ENCODE measurements at regions not wholly inside any gene's neighbourhood (a gene's known extent, or its start where the extent isn't known, plus 50 kb on each side); places are given as distances from the start of the nearest gene placed in this dataset.

GRCh38 chr20:22794200-22794599 is 209.8 kb upstream of the FOXA2 start:
- no peaks in the 10 kb centered on the region for H3K9me3 ChIP-seq
- H3K4me1 ChIP-seq, result no peaks in the 10 kb centered on the region
- no peak for ATAC-seq
- no peaks in the 10 kb centered on the region for H3K27me3 ChIP-seq (ENCODE audit: insufficient read depth in 3 of 3, low read length in 2 of 3)
- H3K36me3 ChIP-seq (ENCODE audit: insufficient read depth in 1 of 2, low read depth in 1 of 2), result no peaks in the 10 kb centered on the region
- H3K4me3 ChIP-seq, result no peak overlapping the region
- WGBS, 3 donors, result 9 to 30% (median 12%) methylated on average over 1 of the region's 1 CpG
- intact Hi-C loops (cut with DNase I), result no loop called here
- TF ChIP-seq CTCF (IDR thresholded peaks at IDR 0.05), result no peak
- no peak overlapping the region for H3K27ac ChIP-seq
- no peak for DNase-seq

GRCh38 chr20:22795433-22795832 is 211.1 kb upstream of the FOXA2 start:
- no peak overlapping the region for H3K4me3 ChIP-seq
- H3K4me1 ChIP-seq, result no peaks in the 10 kb centered on the region
- no peaks in the 10 kb centered on the region for H3K27me3 ChIP-seq (ENCODE audit: insufficient read depth in 3 of 3, low read length in 2 of 3)
- no peaks in the 10 kb centered on the region for H3K9me3 ChIP-seq
- intact Hi-C loops (cut with DNase I), result no loop called here
- no peak for DNase-seq
- no peak for TF ChIP-seq CTCF (IDR thresholded peaks at IDR 0.05)
- no peak for ATAC-seq
- H3K27ac ChIP-seq, result peak overlapping the region; percentile 15
- 49 to 54% (median 52%) methylated on average over 5 of the region's 5 CpGs for WGBS, 3 donors
- no peaks in the 10 kb centered on the region for H3K36me3 ChIP-seq (ENCODE audit: insufficient read depth in 1 of 2, low read depth in 1 of 2)

GRCh38 chr20:22795871-22796270 is 211.5 kb upstream of the FOXA2 start:
- TF ChIP-seq CTCF (IDR thresholded peaks at IDR 0.05), result no peak
- WGBS, 3 donors, result 22 to 35% (median 22%) methylated on average over 4 of the region's 4 CpGs
- intact Hi-C loops (cut with DNase I), result no loop called here
- DNase-seq (peak in 1 of 2 donors; percentile 55), ATAC-seq (peak; percentile 26 to 62 (median 40))
- Histone ChIP-seq H3K9me3 (no peaks in the 10 kb centered on the region), H3K4me1 (no peaks in the 10 kb centered on the region), H3K27me3 (ENCODE audit: insufficient read depth in 3 of 3, low read length in 2 of 3) (no peaks in the 10 kb centered on the region), H3K4me3 (no peak overlapping the region), H3K27ac (peak overlapping the region; percentile 15), H3K36me3 (ENCODE audit: insufficient read depth in 1 of 2, low read depth in 1 of 2) (no peaks in the 10 kb centered on the region)

- 29 to 43% (median 42%) methylated on average over 5 of the region's 5 CpGs for WGBS, 3 donors
- Histone ChIP-seq H3K27ac (no peak overlapping the region), H3K27me3 (ENCODE audit: insufficient read depth in 3 of 3, low read length in 2 of 3) (no peaks in the 10 kb centered on the region), H3K9me3 (no peaks in the 10 kb centered on the region), H3K4me3 (no peak overlapping the region), H3K4me1 (no peaks in the 10 kb centered on the region), H3K36me3 (ENCODE audit: insufficient read depth in 1 of 2, low read depth in 1 of 2) (no peaks in the 10 kb centered on the region)
- no peak for DNase-seq
- no peak for TF ChIP-seq CTCF (IDR thresholded peaks at IDR 0.05)
- no peak for ATAC-seq
- intact Hi-C loops (cut with DNase I), result no loop called here
Observed at GRCh38 chr20:22796469-22797077, 212.2 kb upstream of the FOXA2 start.

GRCh38 chr20:22797103-22797502 is 212.7 kb upstream of the FOXA2 start:
- WGBS, 3 donors, result 86 to 89% (median 87%) methylated on average over 3 of the region's 3 CpGs
- DNase-seq (no peak), ATAC-seq (no peak)
- Histone ChIP-seq H3K4me3 (no peak overlapping the region), H3K27ac (no peak overlapping the region), H3K27me3 (ENCODE audit: insufficient read depth in 3 of 3, low read length in 2 of 3) (no peaks in the 10 kb centered on the region), H3K4me1 (no peaks in the 10 kb centered on the region), H3K36me3 (ENCODE audit: insufficient read depth in 1 of 2, low read depth in 1 of 2) (no peaks in the 10 kb centered on the region), H3K9me3 (no peaks in the 10 kb centered on the region)
- TF ChIP-seq CTCF (IDR thresholded peaks at IDR 0.05), result no peak
- intact Hi-C loops (cut with DNase I), result no loop called here

Data from psoas muscle (tissue), 7 donors.